Heart left ventricle (tissue), 13 donors: ENCODE measurements at regions not wholly inside any gene's neighbourhood (a gene's known extent, or its start where the extent isn't known, plus 50 kb on each side); places are given as distances from the start of the nearest gene placed in this dataset.

Experiments used
- POLR2A ChIP-seq, 2 donors: fragments of 450-650 bp; IDR thresholded peaks; one replicate each; pipeline ENCODE4 v1.6.1; 2017; ENCODE audit warnings: antibody characterized with exemption in 2 of 2, mild to moderate bottlenecking in 2 of 2, moderate library complexity in 2 of 2
- TF ChIP-seq, protein P1 (sequence below), 12 donors: fragments of 200-600 bp; sonication (generic) in 4 of 12; IDR thresholded peaks; one replicate each; pipeline versions ENCODE4 v1.5.0 to v1.8.0; 2018 to 2022; ENCODE audit warnings: antibody characterized with exemption in 12 of 12, mild to moderate bottlenecking in 5 of 12
- donor health status: ischemic (EF 13 %, LVEDD 7.1; RV severe dilation, severe dysfunction).
- donor health status: DM: no; HTN: yes; CAD: no.
- donor health status: DM: no; HTN: no; CAD: no.
- donor health status: ischemic (EF 25% LVEDD 6.9; RV normal size, moderate dysfunction).
- donor health status: ischemic (EF 25% LVEDD 5.7; RV mildly dilated, moderate dysfunction).
- donor health status: ischemic (EF 35%, LVEDD 5.7; RV mildly dilated, moderate dysfunction).
- donor health status: nonischemic (EF 11% LVEDD 7.7; RV severe dilation, severe dysfunction).
- donor health status: DM: yes; HTN: yes; CAD: no.
- donor health status: PGD.
- donor health status: ischemic (EF 29% LVEDD 5.4; RV normal size, mild dysfunction).
- donor health status: nonischemic (EF 23%, LVEDD 6.1; RV moderate dilation, normal function).

GRCh38 chr3:10706740-10707399, 109.2 kb upstream of the SLC6A11 start:
- TF ChIP-seq, protein P1, sequence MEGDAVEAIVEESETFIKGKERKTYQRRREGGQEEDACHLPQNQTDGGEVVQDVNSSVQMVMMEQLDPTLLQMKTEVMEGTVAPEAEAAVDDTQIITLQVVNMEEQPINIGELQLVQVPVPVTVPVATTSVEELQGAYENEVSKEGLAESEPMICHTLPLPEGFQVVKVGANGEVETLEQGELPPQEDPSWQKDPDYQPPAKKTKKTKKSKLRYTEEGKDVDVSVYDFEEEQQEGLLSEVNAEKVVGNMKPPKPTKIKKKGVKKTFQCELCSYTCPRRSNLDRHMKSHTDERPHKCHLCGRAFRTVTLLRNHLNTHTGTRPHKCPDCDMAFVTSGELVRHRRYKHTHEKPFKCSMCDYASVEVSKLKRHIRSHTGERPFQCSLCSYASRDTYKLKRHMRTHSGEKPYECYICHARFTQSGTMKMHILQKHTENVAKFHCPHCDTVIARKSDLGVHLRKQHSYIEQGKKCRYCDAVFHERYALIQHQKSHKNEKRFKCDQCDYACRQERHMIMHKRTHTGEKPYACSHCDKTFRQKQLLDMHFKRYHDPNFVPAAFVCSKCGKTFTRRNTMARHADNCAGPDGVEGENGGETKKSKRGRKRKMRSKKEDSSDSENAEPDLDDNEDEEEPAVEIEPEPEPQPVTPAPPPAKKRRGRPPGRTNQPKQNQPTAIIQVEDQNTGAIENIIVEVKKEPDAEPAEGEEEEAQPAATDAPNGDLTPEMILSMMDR (IDR thresholded peaks at IDR 0.05), result no peak
- no peak for TF ChIP-seq POLR2A (IDR thresholded peaks at IDR 0.05)
